AG08395 (cell line): ENCODE measurements at regions not wholly inside any gene's neighbourhood (a gene's known extent, or its start where the extent isn't known, plus 50 kb on each side); places are given as distances from the start of the nearest gene placed in this dataset.
"Not testable (repeated sequence)": the region's sequence is repeated elsewhere in the genome, so short reads cannot be mapped to it uniquely, and the experiment has no call there.

ENCODE experiments used
- DNase-seq: peaks from one replicate; pipeline ENCODE4 v3.0.0; 2012; ENCODE audit warnings: mixed read lengths, low spot score

DNA sequence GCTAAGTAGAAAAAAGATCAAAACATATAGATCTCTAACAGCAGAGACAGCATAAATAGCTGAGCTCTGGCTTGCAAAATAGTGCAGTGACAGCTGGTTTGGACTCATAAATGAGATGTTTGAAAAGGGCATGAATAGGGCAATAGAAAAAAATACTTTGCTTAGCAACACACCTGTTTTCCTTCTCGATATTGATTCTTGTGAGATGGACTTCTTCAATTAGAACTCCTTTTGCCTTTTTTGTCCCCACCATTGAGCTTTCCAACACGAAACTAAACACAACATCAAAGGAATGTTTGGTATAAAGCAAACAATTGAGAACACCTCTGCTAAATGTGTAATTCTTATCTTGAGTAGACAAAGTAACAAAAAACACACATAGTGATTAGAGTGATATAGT is 726.3 kb downstream of the RAPGEF2 start:
- DNase-seq: no peak

DNA sequence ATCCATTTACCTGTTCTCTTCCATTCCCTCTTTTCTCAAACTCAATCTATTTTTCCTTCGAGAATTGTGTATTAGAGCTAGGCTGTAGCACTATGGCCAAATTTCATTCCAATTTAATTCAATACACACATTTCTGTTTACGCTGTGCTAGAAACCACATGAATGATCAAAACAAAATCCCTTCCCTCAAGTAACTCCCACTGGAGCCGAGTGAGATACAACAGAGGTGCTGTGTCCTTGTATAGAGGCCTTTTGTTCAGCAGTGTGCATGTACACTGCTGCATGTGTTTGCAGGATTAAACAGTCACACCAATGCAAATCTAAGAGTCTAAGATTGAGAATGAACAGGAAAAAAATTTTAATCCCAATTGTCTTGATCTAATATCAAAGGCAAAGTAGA is 734.2 kb downstream of the RAPGEF2 start:
- no peak for DNase-seq

GRCh38 chr4:159855731-159856130 is 752.9 kb downstream of the RAPGEF2 start:
- no peak for DNase-seq

DNA sequence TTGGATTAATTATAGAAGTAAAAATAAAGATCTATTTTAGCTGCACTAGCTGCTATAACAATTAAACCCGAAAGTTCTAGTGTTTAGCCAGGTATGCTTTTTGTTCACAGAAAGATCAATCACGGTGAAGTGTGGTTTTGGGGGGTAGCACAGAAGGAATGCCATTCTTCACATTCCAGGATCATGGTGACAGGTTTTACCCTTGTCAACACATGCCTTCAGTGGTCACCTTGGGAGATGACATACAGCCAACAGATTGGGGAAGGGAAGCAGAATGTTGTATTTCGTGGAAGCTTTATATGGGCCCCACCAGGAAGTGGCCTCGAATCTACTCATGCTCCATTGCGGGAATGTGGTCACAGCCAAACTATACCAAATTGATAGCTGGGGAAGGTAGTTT is 753.6 kb downstream of the RAPGEF2 start:
- no peak for DNase-seq

DNA sequence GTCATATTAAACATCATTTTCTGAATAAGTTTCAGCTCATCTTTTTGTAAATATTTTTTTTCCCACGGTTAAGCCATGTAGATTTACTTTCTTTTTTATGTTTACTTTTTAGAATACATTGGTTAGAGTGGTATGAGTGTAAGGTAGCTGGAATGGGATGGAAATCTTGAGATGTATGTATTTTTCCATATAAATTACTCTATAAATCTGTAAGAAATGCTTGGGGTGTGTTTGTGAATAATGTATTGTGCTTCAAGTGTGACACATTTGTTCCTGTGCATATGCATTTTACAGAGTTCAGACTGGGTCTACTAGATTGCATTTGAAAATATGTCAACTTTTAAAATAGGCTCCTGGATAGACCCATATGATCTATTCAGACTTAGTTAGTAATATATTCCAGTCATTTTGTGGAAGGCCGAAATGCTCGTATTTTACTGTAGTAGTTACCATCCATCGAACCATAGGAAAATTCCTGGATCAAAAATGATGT is 756.8 kb downstream of the RAPGEF2 start:
- no peak for DNase-seq

DNA sequence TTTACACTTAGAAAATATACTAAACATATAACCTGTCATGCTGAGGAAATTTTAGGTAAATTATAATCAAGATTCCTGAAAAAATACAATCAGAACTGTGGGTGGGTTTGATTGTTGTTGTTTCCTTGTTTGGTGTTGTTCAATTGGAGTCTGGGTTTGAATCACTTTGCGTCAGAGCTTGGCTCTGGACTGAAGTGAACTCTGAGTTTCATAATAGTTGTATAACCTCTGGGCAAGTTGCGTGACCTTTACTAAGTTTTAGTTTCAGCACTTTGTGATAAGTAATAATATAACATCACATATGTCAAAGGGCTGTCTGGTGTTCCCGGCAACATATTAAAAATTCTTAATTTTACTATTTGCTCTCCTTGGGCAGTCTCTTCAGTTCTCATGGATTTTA is 758.1 kb downstream of the RAPGEF2 start:
- DNase-seq: no peak

GRCh38 chr4:159864337-159864736 is 761.5 kb downstream of the RAPGEF2 start:
- DNase-seq: no peak

DNA sequence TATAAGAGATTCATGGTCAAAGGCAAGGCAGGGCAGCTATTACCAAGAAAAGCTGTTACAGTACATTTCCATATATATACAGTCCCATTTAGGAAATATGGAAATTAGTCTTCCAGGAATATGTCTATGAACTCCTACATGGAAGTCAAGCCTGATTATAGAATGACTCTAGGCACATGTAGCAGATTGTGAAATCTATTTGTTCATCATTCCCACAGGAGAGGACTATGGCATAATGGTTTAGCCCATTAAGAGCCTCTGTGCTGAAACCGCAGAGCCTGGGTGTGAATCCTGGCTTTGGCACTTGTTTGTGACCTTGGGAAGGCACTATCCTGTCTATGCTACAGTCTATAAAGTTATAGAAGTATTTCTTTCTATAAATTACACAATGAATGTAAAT is 764.8 kb downstream of the RAPGEF2 start:
- DNase-seq: no peak

DNA sequence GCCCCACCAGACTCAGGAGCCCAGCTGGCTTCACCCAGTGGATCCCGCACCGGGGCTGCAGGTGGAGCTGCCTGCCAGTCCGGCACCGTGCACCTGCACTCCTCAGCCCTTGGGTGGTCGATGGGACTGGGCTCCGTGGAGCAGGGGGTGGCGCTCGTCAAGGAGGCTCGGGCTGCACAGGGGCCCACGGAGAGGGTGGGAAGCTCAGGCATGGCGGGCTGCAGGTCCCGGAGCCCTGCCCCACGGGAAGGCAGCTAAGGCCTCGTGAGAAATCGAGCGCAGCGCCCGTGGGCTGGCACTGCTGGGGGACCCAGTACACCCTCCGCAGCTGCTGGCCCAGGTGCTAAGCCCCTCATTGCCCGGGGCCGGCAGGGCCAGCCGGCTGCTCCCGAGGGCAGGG is 766.1 kb downstream of the RAPGEF2 start:
- DNase-seq: not testable (repeated sequence)

DNA sequence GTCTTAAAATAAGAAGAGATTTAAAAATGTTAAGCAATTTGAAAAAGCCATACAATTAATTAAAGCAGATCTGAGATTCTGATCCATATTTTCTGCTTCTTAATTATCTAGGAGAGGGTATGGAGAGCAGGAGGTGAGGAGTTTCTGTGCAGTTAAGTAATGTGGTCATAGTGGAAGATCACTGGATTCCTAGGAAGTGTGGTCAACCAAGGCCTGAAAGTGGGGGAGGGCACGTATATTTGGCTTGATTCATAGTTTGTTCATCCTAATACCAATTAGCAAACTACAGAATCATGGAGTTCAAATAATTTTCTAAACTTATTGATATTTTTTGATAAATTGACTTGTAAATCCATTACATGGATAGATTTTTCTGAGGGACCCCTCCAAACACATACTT is 768.3 kb downstream of the RAPGEF2 start:
- no peak for DNase-seq

DNA sequence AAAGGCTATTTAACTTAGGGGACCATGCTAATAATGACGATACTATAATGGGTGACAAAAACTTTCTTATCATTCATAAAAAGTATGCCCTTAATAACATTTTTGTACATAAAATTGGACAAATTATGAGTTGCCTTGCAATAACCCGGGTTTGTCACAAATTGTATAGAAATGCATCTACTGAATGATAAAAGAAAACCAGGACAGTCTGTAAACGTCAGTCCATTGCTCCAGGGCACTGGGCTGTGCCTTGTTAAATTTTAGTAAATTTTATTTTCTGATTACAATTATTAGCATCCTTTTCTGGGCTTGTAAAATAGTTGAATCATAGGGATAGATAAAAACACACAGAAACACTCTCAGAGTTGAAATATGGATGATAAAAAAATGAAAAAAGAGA is 778.3 kb downstream of the RAPGEF2 start:
- DNase-seq: no peak

DNA sequence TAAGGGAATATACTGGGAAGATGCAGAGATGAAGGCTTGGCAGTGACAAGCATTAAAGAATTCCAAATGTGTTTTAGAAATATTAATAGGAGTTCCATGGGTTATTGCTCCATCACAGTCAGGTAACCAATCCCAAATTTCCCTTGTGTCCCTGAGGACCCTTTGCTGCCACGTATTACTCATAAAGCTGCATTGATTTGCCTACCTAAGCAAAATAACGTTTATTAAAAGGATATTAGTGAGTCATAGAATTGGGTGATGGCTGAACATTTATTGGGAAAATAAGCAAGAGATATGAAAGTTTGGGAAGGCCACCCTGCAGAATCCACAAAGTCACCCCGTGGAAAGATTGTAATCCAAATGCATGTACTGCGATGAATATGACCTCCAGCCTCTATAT is 782.1 kb downstream of the RAPGEF2 start:
- DNase-seq: no peak

- DNase-seq: no peak
Observed at GRCh38 chr4:159899596-159899995, 796.7 kb downstream of the RAPGEF2 start.

GRCh38 chr4:159900562-159900961 is 797.7 kb downstream of the RAPGEF2 start:
- DNase-seq: no peak

- DNase-seq: no peak
Observed at GRCh38 chr4:159902648-159903047, 799.8 kb downstream of the RAPGEF2 start.

DNA sequence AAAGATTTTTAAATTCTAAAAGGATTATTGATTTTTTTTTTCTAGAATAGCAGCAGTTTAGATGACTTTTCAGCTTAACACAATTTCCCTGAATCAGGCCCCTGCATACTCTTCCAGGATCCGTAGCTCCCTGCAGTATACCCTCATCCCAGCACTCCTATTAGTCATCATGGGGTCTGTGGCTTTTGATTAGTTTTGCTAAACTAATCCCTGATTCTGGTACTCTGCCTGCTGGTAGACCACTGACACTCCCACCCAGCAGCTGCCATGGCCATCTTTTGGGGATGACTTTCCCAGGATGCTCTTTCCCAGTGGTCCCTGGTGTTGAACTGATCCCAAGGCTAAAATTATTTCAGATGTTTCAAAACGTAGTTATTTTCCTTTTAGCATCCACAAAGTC is 802.0 kb downstream of the RAPGEF2 start:
- DNase-seq: no peak

DNA sequence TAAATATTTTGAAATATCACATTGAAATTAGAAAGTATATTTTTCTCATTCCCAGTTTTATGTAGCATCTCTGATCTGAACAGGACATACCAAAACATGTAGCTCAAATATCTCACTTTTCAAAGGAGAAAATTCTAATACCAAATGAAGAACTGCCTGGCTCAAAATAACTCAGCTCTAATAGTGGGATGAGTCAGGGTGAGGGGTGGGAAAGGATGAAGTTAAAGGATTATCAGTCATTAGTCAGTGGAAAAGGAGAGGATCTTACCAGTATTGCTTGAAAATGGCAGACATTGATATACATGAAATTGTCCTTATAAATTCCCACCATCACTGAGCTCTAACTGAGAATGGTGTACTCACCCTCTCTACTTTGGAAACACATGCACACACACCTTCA is 803.2 kb downstream of the RAPGEF2 start:
- no peak for DNase-seq

DNA sequence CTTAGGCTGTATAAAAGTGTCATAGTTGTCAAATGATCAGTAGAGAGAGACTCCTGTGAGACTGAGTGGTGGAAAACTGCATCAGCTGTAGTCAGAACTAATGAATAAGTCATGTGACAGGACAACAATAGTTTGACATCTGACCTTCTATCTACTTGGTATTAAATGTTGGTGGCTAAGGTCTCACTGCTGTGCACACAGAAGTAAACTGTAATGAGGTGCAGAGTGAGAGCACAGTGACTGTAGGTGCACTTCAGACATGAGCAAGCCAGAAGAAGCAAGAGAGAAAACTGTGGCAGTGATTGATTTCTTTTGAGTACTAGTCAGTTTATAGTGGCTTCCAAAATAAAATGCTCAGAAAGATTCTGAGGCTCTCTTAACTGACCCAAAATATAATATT is 803.6 kb downstream of the RAPGEF2 start:
- no peak for DNase-seq

DNA sequence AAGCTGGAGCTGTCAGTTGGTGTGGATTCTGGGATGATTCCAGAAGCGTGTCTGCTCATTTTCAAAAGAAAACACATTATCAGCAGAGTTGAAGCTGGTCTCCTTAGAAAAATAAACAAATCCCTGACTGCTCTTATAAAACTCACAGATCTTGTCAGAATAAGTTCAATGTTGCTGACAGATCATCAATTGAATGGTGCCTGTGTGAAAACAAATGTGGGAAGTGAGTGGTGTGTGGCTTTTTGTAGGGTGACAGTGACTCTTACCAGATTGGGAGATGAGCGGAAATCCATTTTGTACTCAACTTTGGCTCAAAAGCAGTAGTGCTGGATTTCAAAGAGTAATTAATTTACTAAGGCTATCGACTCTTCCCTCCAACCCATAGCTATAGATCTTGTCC is 807.8 kb downstream of the RAPGEF2 start:
- no peak for DNase-seq

DNA sequence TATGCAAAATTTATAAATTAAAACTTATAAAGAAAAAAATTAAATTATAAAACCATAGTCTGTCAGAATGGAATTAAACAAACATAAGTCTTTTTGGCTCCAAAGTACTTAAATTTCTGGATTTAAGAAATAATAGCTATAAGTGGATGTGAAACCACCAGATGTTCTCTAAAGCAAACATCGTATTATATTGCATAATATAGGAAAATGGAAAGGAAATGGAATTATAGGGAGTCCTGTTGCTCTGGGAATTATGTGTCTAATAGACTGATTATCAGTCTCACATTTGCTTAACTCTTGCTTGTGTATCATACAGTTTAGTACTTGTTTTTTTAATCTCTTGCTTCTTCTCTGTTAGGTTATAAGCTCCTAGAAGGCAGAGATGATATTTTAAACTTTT is 819.2 kb downstream of the RAPGEF2 start:
- no peak for DNase-seq

DNA sequence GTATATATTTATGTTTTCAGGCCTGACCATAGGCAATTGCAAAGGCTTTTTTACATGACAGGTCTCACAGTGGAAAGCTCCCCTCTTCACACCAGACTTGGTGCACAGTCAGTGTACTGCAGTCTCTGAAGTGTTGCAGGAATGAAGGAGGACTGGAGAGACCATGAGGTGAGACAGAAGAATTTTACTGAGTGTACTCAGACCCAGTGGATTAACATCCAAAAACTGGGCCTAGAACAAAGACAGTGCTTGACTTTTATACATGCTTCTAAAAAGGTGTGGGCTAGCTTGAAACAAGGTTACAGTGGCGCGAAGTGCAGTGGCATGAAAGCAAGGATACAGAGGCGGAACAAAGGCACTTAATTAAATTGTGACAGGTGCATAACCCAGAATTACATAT is 822.9 kb downstream of the RAPGEF2 start:
- no peak for DNase-seq

DNA sequence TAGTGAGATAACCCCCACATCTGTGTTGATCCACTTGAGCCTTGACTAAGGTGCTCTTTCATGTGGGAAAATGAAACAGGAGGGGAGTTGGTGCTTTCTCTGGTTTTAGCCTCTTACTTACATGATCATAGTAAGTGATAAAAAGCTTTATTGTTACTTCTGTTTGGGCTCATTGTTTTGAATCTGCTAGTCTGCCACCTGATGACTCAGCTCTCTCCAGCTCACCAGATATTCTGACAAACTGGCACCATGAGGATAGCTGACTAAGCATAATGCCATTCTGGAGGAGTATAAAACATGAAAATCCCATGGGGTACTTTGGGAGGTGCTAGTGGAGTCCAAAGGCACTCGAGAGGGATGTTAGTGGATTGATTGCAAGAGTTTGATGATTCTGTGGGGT is 824.0 kb downstream of the RAPGEF2 start:
- DNase-seq: no peak

- DNase-seq: no peak
Observed at GRCh38 chr4:159927781-159928180, 824.9 kb downstream of the RAPGEF2 start.

GRCh38 chr4:159934602-159935001 is 831.7 kb downstream of the RAPGEF2 start:
- not testable (repeated sequence) for DNase-seq

DNA sequence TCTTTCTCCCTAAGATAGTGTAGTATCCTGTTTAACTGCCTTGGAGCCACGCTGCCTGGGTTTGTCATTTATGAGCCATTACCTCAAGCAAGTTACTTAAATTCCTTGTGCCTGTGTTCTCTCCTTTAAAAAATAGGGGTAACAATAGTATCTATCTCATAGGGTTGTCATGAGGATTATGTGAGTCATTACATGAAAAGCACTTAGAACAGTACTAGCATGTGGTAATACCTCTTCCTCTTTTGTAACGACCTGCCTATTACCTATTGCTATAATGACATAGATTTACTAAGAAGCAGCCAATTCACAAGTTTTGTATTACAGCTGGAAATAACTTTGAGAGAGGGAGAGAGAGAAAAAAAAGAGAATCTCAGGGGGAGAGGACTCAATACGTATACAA is 834.7 kb downstream of the RAPGEF2 start:
- no peak for DNase-seq
